SK-N-SH (cell line): ENCODE measurements at regions not wholly inside any gene's neighbourhood (a gene's known extent, or its start where the extent isn't known, plus 50 kb on each side); places are given as distances from the start of the nearest gene placed in this dataset.

Source experiments
- CTCF ChIA-PET: fragments of 300-600, 350-600 bp; formaldehyde crosslinking; extraction: SDS; loops from one replicate; lab custom pipeline; 2021; lab: Yijun Ruan, JAX
- POLR2A ChIA-PET: fragments of 350-600 bp; sonication (Branson Sonifier 250); formaldehyde crosslinking; extraction: SDS; loops from one replicate; lab custom pipeline; 2020; ENCODE audit warnings: antibody characterized with exemption, inconsistent platforms; lab: Yijun Ruan, JAX
- DNase-seq: peaks from one replicate; pipeline ENCODE4 v3.0.0; 2012
- H2AFZ ChIP-seq: fragments of 200-600 bp; sonication (generic); 2 replicates; pipeline ENCODE4 v1.8.1; 2016; ENCODE audit warnings: antibody characterized with exemption, mild to moderate bottlenecking, low read depth
- H3F3A ChIP-seq: fragments of 200-600 bp; sonication (generic); replicated peaks from 2 replicates; pipeline ENCODE3; 2016; ENCODE audit warnings: antibody characterized with exemption, mild to moderate bottlenecking; ENCODE audit not compliant: insufficient read depth
- H3K27ac ChIP-seq, 2 experiments: fragments of 200-500 bp in 1 of 2; fragments of 200-600 bp in 1 of 2; sonication (Bioruptor generic) in 1 of 2; sonication (generic), shearing (Covaris generic) in 1 of 2; 2 replicates each; pipeline versions ENCODE4 v1.5.1 to v1.6.1; 2014 to 2016; ENCODE audit warnings: low read depth in 2 of 2, inconsistent platforms in 1 of 2, low read length in 1 of 2, mild to moderate bottlenecking in 1 of 2, mixed read lengths in 1 of 2
- H3K27me3 ChIP-seq: fragments of 200-600 bp; sonication (generic), shearing (Covaris generic); 2 replicates; pipeline ENCODE4 v1.6.1; 2016; ENCODE audit warnings: mixed run types; ENCODE audit not compliant: insufficient read depth
- H3K36me3 ChIP-seq, 2 experiments: fragments of 200-500 bp in 1 of 2; fragments of 200-600 bp in 1 of 2; sonication (Bioruptor generic) in 1 of 2; sonication (generic) in 1 of 2; replicated peaks in 1 of 2; 2 replicates each; pipeline versions ENCODE3 to v1.5.1; 2014 to 2016; ENCODE audit warnings: low read length in 1 of 2, mild to moderate bottlenecking in 1 of 2; ENCODE audit not compliant: insufficient read depth in 2 of 2, control insufficient read depth in 1 of 2
- H3K4me1 ChIP-seq, 2 experiments: fragments of 200-500 bp in 1 of 2; fragments of 200-600 bp in 1 of 2; sonication (Bioruptor generic) in 1 of 2; sonication (generic), shearing (Covaris generic) in 1 of 2; 2 replicates each; pipeline versions ENCODE4 v1.5.1 to v1.6.1; 2014 to 2016; ENCODE audit warnings: low read depth in 1 of 2, low read length in 1 of 2, mixed run types in 1 of 2; ENCODE audit not compliant: insufficient read depth in 2 of 2, control insufficient read depth in 1 of 2
- H3K4me2 ChIP-seq: fragments of 200-600 bp; sonication (generic), shearing (Covaris generic); 2 replicates; pipeline ENCODE4 v1.6.1; 2017; ENCODE audit warnings: mixed run types
- H3K4me3 ChIP-seq, 2 experiments: fragments of 200-500 bp in 1 of 2; fragments of 200-600 bp in 1 of 2; sonication (Bioruptor generic) in 1 of 2; sonication (generic), shearing (Covaris generic) in 1 of 2; 2 replicates each; pipeline versions ENCODE4 v1.5.1 to v1.8.1; 2014 to 2016; ENCODE audit warnings: low read depth in 2 of 2, inconsistent platforms in 1 of 2, low read length in 1 of 2, mild to moderate bottlenecking in 1 of 2, mixed read lengths in 1 of 2, moderate library complexity in 1 of 2
- H3K79me2 ChIP-seq: fragments of 200-600 bp; sonication (generic); 2 replicates; pipeline ENCODE4 v1.8.1; 2017; ENCODE audit warnings: mild to moderate bottlenecking; ENCODE audit not compliant: insufficient read depth
- H3K9ac ChIP-seq: fragments of 200-600 bp; sonication (generic); 2 replicates; pipeline ENCODE4 v1.6.1; 2017; ENCODE audit warnings: mixed run types
- H3K9me2 ChIP-seq: fragments of 200-600 bp; sonication (generic); 2 replicates; pipeline ENCODE4 v1.6.1; 2017; ENCODE audit warnings: mixed run types
- H3K9me3 ChIP-seq: fragments of 200-600 bp; sonication (generic); 2 replicates; pipeline ENCODE4 v1.6.1; 2017; ENCODE audit warnings: mixed run types, mild to moderate bottlenecking, moderate library complexity
- H4K20me1 ChIP-seq: fragments of 200-600 bp; sonication (generic); 2 replicates; pipeline ENCODE4 v1.6.1; 2017; ENCODE audit warnings: mild to moderate bottlenecking, mixed run types; ENCODE audit not compliant: insufficient read depth
- ELF1 ChIP-seq: IDR thresholded peaks from 2 replicates; pipeline ENCODE4 v1.4.0; 2012
- EP300 ChIP-seq, 2 experiments: IDR thresholded peaks; 2 replicates each; pipeline versions ENCODE4 v1.4.0 to v1.6.1; 2012; ENCODE audit warnings: borderline replicate concordance in 1 of 2, low read depth in 1 of 2, low read length in 1 of 2
- FOSL2 ChIP-seq: IDR thresholded peaks from 2 replicates; pipeline ENCODE4 v1.4.0; 2012; ENCODE audit warnings: low read depth, mild to moderate bottlenecking, moderate library complexity, borderline replicate concordance
- FOXJ3 ChIP-seq: sonication (generic); formaldehyde crosslinking; IDR thresholded peaks from 2 replicates; pipeline ENCODE4 v1.5.1; 2020; ENCODE audit warnings: mild to moderate bottlenecking, missing genetic modification reagents
- GABPA ChIP-seq: IDR thresholded peaks from 2 replicates; pipeline ENCODE4 v1.4.0; 2012; ENCODE audit warnings: low read depth, mild to moderate bottlenecking
- GATA2 ChIP-seq: sonication (generic); formaldehyde crosslinking; IDR thresholded peaks from 2 replicates; pipeline ENCODE4 v1.5.0; 2020; ENCODE audit warnings: mild to moderate bottlenecking, missing genetic modification reagents
- JUND ChIP-seq: IDR thresholded peaks from 2 replicates; pipeline ENCODE4 v1.4.0; 2012
- MEF2A ChIP-seq: IDR thresholded peaks from 2 replicates; pipeline ENCODE4 v1.4.0; 2012; ENCODE audit warnings: low read depth, borderline replicate concordance
- NRF1 ChIP-seq: IDR thresholded peaks from 2 replicates; pipeline ENCODE4 v1.6.1; 2012; ENCODE audit warnings: low read depth, mild to moderate bottlenecking, low read length
- POLR2AphosphoS5 ChIP-seq: IDR thresholded peaks from 2 replicates; pipeline ENCODE4 v1.6.1; 2012; ENCODE audit warnings: low read depth, low read length
- RAD21 ChIP-seq: IDR thresholded peaks from 2 replicates; pipeline ENCODE4 v1.6.1; 2012; ENCODE audit warnings: mild to moderate bottlenecking, low read length
- RCOR1 ChIP-seq: fragments of 150-350 bp; IDR thresholded peaks from 2 replicates; pipeline ENCODE4 v1.6.1; 2017; ENCODE audit warnings: antibody characterized with exemption, low read length
- RFX5 ChIP-seq: IDR thresholded peaks from 2 replicates; pipeline ENCODE4 v1.6.1; 2012; ENCODE audit warnings: mild to moderate bottlenecking, improper control_type of control experiment, low read length
- TAF1 ChIP-seq: IDR thresholded peaks from 2 replicates; pipeline ENCODE4 v1.6.1; 2012; ENCODE audit warnings: low read depth, mild to moderate bottlenecking, low read length, moderate library complexity, borderline replicate concordance
- TCF12 ChIP-seq: IDR thresholded peaks from 2 replicates; pipeline ENCODE4 v1.4.0; 2012
- WGBS: methylation state at CpG from one replicate; pipeline ENCODE4 v1.1.6; 2017; ENCODE audit warnings: low lambda C conversion rate; 5-methylcytosine and 5-hydroxymethylcytosine counted together
- TF ChIP-seq, protein P1 (sequence below): IDR thresholded peaks from 2 replicates; pipeline ENCODE4 v1.4.0; 2012; ENCODE audit warnings: low read depth, borderline replicate concordance
- TF ChIP-seq, protein P2 (sequence below): IDR thresholded peaks from 2 replicates; pipeline ENCODE4; 2012
- TF ChIP-seq, protein P3 (sequence below): fragments of 200-600 bp; sonication (generic); IDR thresholded peaks from 2 replicates; pipeline ENCODE4 v1.6.1; 2017; ENCODE audit warnings: antibody characterized with exemption, mild to moderate bottlenecking, moderate library complexity
- TF ChIP-seq, protein P4 (sequence below): IDR thresholded peaks from 2 replicates; pipeline ENCODE4 v1.4.0; 2012; ENCODE audit warnings: low read depth
- TF ChIP-seq, protein P5 (sequence below): fragments of 150-350 bp; IDR thresholded peaks from 2 replicates; pipeline ENCODE4 v1.6.1; 2017; ENCODE audit warnings: antibody characterized with exemption, low read length, low read depth, borderline replicate concordance

DNA sequence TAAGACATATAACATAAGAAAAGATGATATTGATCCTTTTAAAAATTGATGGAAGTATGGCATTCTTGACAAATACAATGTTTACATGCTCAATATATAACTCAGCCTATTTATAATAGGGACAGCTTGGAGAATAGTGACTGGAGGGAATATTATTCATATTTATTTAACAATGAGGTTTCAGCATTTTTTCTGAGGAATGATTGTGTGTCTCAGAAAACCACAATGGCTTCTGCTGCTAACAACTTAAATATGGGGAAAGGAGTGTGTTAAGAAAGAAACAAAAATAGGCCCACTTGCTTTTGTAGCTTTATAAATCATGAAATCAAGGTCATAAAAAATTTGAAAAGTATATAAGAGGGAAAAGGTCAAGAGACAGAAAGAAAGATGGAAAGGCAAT, 163.2 kb upstream of the TBX18 start:
- CTCF ChIA-PET, result no interaction called here
- no peak overlapping the region for H3K9ac ChIP-seq
- H3K27me3 ChIP-seq, result peaks cover 4% of the 10 kb centered on the region
- H3K9me3 ChIP-seq, result no peaks in the 10 kb centered on the region
- no peak for TF ChIP-seq POLR2AphosphoS5
- no peak for TF ChIP-seq RFX5
- no peak for TF ChIP-seq GATA2
- no peak for TF ChIP-seq FOXJ3 (CRISPR knock-in tag)
- TF ChIP-seq RAD21, result no peak
- TF ChIP-seq RCOR1, result no peak
- TF ChIP-seq, protein P1, sequence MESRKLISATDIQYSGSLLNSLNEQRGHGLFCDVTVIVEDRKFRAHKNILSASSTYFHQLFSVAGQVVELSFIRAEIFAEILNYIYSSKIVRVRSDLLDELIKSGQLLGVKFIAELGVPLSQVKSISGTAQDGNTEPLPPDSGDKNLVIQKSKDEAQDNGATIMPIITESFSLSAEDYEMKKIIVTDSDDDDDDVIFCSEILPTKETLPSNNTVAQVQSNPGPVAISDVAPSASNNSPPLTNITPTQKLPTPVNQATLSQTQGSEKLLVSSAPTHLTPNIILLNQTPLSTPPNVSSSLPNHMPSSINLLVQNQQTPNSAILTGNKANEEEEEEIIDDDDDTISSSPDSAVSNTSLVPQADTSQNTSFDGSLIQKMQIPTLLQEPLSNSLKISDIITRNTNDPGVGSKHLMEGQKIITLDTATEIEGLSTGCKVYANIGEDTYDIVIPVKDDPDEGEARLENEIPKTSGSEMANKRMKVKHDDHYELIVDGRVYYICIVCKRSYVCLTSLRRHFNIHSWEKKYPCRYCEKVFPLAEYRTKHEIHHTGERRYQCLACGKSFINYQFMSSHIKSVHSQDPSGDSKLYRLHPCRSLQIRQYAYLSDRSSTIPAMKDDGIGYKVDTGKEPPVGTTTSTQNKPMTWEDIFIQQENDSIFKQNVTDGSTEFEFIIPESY, result no peak
- no peak for TF ChIP-seq GABPA
- no peak for TF ChIP-seq NRF1
- TF ChIP-seq EP300 (IDR thresholded peaks at IDR 0.05; ENCODE audit: borderline replicate concordance in 1 of 2, low read depth in 1 of 2, low read length in 1 of 2), result no peak
- TF ChIP-seq ELF1, result no peak
- TF ChIP-seq, all 33 proteins: peak for 0
- Histone ChIP-seq H3K4me2 (no peak overlapping the region), H4K20me1 (no peaks in the 10 kb centered on the region), H3K36me3 (no peaks in the 10 kb centered on the region), H3F3A (no peaks in the 10 kb centered on the region), H3K4me3 (no peak overlapping the region), H3K27ac (no peak overlapping the region), H3K4me1 (no peaks in the 10 kb centered on the region), H3K9me2 (no peaks in the 10 kb centered on the region), H2AFZ (no peak overlapping the region), H3K79me2 (no peaks in the 10 kb centered on the region)
- POLR2A ChIA-PET, result no interaction called here
- DNase-seq, result no peak

DNA sequence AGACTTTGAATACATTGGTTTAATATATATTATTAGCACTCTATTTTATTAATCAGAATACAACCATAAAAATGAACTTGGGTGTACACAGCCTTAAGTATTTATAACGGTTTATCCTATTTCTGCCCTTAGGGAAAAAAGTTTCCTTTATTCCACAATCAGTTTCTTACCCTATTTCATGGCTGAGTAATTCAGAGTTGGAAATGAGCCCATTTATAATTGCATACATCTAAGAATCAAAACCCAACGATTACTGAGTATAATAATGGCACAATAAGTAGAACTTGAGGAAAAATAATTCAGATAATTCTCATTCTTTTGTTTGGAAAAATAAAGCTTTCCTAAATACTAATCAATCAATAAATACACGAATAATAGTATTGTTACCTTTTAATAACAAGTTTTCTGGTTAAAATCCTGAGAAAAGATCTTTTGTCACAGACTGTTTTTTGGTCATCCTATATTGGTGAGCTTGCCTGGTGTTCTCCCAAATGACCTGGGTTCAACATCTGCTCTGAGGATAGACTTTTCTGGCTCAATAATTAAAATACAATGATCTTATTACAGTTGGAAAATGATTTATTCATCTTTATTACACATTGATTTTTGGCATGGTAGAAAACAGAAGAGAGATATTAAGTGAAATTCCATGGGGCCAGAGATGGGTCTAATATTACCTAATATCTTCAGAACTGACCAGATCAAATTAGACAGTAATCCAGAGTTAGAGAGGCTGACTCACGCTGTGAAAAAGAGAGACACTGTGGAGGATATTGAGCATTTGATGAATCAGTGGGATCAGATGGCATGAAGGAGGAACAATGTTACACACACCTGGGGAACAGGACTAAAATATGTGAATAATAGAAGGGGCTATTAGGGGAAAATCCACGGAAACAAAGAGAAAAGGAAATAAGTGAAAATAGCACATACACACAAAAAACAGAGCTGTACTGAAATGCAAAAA, 162.1 kb upstream of the TBX18 start:
- Histone ChIP-seq H3K79me2 (no peaks in the 10 kb centered on the region), H3K9me3 (no peaks in the 10 kb centered on the region), H3K9ac (no peak overlapping the region), H3K4me1 (no peaks in the 10 kb centered on the region), H3K9me2 (no peaks in the 10 kb centered on the region), H3F3A (no peaks in the 10 kb centered on the region), H4K20me1 (no peaks in the 10 kb centered on the region), H3K4me2 (no peak overlapping the region), H3K27me3 (peaks cover 4% of the 10 kb centered on the region), H3K27ac (no peak overlapping the region), H3K4me3 (no peak overlapping the region), H2AFZ (no peak overlapping the region), H3K36me3 (no peaks in the 10 kb centered on the region)
- TF ChIP-seq, protein P2, sequence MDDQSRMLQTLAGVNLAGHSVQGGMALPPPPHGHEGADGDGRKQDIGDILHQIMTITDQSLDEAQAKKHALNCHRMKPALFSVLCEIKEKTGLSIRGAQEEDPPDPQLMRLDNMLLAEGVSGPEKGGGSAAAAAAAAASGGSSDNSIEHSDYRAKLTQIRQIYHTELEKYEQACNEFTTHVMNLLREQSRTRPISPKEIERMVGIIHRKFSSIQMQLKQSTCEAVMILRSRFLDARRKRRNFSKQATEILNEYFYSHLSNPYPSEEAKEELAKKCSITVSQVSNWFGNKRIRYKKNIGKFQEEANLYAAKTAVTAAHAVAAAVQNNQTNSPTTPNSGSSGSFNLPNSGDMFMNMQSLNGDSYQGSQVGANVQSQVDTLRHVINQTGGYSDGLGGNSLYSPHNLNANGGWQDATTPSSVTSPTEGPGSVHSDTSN, result no peak
- no peak for TF ChIP-seq TAF1
- TF ChIP-seq FOXJ3 (CRISPR knock-in tag), result no peak
- TF ChIP-seq, protein P3, sequence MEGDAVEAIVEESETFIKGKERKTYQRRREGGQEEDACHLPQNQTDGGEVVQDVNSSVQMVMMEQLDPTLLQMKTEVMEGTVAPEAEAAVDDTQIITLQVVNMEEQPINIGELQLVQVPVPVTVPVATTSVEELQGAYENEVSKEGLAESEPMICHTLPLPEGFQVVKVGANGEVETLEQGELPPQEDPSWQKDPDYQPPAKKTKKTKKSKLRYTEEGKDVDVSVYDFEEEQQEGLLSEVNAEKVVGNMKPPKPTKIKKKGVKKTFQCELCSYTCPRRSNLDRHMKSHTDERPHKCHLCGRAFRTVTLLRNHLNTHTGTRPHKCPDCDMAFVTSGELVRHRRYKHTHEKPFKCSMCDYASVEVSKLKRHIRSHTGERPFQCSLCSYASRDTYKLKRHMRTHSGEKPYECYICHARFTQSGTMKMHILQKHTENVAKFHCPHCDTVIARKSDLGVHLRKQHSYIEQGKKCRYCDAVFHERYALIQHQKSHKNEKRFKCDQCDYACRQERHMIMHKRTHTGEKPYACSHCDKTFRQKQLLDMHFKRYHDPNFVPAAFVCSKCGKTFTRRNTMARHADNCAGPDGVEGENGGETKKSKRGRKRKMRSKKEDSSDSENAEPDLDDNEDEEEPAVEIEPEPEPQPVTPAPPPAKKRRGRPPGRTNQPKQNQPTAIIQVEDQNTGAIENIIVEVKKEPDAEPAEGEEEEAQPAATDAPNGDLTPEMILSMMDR, result no peak
- no peak for TF ChIP-seq POLR2AphosphoS5
- no peak for TF ChIP-seq FOSL2
- no peak for TF ChIP-seq EP300 (IDR thresholded peaks at IDR 0.05; ENCODE audit: borderline replicate concordance in 1 of 2, low read depth in 1 of 2, low read length in 1 of 2)
- TF ChIP-seq GATA2, result no peak
- TF ChIP-seq, protein P4, sequence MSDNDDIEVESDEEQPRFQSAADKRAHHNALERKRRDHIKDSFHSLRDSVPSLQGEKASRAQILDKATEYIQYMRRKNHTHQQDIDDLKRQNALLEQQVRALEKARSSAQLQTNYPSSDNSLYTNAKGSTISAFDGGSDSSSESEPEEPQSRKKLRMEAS, result no peak
- TF ChIP-seq JUND, result no peak
- no peak for TF ChIP-seq RAD21
- TF ChIP-seq, protein P5, sequence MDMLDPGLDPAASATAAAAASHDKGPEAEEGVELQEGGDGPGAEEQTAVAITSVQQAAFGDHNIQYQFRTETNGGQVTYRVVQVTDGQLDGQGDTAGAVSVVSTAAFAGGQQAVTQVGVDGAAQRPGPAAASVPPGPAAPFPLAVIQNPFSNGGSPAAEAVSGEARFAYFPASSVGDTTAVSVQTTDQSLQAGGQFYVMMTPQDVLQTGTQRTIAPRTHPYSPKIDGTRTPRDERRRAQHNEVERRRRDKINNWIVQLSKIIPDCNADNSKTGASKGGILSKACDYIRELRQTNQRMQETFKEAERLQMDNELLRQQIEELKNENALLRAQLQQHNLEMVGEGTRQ, result no peak
- no peak for TF ChIP-seq RFX5
- no peak for TF ChIP-seq MEF2A
- TF ChIP-seq TCF12, result no peak
- TF ChIP-seq NRF1, result no peak
- WGBS, result 3% methylated on average over 5 of the region's 5 CpGs
- ChIA-PET CTCF (no interaction called here), POLR2A (no interaction called here)
- DNase-seq, result no peak
